Rectal smooth muscle tissue (tissue), 1 donor: ENCODE measurements at regions not wholly inside any gene's neighbourhood (a gene's known extent, or its start where the extent isn't known, plus 50 kb on each side); places are given as distances from the start of the nearest gene placed in this dataset.

ENCODE experiments used
- H3K27ac ChIP-seq: one replicate; pipeline ENCODE4 v1.7.0; 2013; ENCODE audit warnings: low read depth, low read length, inconsistent platforms
- H3K27me3 ChIP-seq: one replicate; pipeline ENCODE4 v1.7.0; 2013; ENCODE audit warnings: low read length; ENCODE audit not compliant: control insufficient read depth, insufficient read depth
- H3K36me3 ChIP-seq: one replicate; pipeline ENCODE4 v1.7.0; 2013; ENCODE audit warnings: low read length; ENCODE audit not compliant: control insufficient read depth, insufficient read depth
- H3K4me1 ChIP-seq: one replicate; pipeline ENCODE4 v1.7.0; 2013; ENCODE audit warnings: low read length; ENCODE audit not compliant: control insufficient read depth, insufficient read depth
- H3K4me3 ChIP-seq: one replicate; pipeline ENCODE4 v1.7.0; 2013; ENCODE audit warnings: low read length
- H3K9ac ChIP-seq: one replicate; pipeline ENCODE4 v1.7.0; 2013; ENCODE audit warnings: low read length

DNA sequence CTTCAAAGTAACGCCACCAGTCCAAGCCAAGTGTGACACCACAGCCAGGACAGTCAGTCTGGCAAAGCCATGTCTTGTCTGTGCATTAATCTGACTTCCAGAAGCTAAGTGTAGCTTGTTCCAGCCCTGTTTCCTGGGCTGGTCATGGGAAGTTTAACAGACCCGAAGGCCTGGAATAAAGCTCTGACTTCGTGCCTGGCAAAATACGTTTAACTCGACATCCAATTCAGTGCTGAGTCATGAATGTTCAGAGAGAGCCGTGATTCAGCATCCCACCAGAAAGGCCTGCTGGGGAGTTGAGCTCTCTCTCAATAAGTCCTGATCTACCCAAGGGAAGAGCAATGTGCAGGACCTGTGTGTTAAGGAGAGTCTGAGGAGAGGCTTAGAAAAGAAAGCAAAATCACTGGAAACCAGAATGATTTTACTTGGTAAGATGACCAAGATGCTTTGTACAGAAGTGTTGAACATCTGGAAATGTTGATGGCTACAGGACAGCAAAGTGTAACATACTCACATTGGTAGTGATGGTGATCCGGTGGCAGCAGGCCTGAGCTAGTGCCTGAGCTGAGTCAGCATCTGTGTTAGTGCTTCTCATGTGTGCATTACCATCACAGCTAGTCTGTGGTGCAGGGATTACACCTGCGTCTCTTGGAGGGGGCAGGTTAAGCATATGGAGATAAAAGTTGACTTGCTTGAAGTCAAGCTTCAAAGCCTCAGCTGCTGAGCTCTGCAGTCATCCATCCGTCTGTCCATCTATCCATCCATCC, 743.7 kb upstream of the HS6ST1 start:
- no peak overlapping the region for H3K27ac ChIP-seq

DNA sequence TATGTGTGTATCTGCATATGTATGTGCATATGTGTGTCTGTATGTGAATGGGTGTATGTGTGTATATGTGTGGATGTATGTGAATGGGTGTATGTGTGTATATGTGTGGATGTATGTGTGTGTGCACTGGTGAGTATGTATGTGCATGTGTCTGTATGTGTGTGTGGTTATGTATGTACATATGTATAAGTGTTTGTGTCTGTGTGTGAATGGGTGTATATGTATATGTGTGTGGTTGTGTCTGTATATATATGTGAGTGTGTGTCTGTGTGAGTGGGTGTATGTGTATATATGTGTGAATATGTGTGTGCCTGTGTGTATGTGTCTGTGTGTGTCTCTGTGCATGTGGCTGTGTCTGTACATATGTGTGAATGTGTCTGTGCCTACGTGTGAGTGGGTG, 748.4 kb upstream of the HS6ST1 start:
- H3K27ac ChIP-seq = no peak overlapping the region
- no peak overlapping the region for H3K4me3 ChIP-seq
- no peak overlapping the region for H3K9ac ChIP-seq
- no peaks in the 10 kb centered on the region for H3K36me3 ChIP-seq
- no peaks in the 10 kb centered on the region for H3K27me3 ChIP-seq
- H3K4me1 ChIP-seq = no peaks in the 10 kb centered on the region

More for the DNA sequence above, 743.7 kb upstream of the HS6ST1 start:
- no peaks in the 10 kb centered on the region for H3K36me3 ChIP-seq
- H3K27me3 ChIP-seq = no peaks in the 10 kb centered on the region
- no peaks in the 10 kb centered on the region for H3K4me1 ChIP-seq
- H3K4me3 ChIP-seq = no peak overlapping the region
- no peak overlapping the region for H3K9ac ChIP-seq

DNA sequence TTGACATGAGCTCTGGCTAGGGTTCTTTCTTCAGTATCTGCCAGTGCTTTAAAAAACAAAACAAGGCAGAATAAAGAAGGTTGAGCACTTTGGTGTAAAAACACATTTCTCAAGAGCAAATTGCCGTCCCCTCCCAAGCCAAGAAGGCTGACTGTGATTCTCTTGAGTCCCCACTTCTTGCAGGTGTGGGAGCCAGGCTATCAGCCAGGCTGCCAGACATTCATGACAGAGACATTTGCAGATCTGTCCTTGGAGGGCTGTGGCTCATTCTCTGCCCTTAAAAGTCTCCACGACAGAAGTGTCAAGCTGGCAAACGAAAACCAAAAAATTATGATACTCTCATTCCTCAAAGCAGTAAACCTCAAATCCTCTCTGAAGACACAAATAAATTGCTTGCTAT, 749.3 kb upstream of the HS6ST1 start:
- no peaks in the 10 kb centered on the region for H3K36me3 ChIP-seq
- H3K4me3 ChIP-seq = no peak overlapping the region
- H3K4me1 ChIP-seq = no peaks in the 10 kb centered on the region
- H3K27ac ChIP-seq = no peak overlapping the region
- no peak overlapping the region for H3K9ac ChIP-seq
- H3K27me3 ChIP-seq = no peaks in the 10 kb centered on the region

DNA sequence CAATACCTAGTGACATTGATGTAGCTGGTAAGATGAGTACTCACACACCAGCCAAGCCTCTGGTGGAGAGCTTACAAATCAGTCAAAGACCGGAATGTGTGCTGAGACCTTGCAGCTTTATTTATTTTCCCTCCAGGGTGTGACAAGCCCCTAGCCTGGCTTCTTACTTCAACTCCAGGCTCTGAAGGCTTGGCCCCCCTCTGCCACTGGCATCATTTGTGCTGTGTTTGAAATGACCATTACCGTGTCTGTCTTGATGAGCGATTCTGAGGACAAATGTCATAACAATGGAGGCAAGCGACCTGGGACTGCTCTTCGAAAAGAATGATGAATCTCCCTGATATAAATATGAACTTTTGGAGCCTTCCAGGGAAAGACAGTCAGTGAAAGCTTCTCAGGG, 749.9 kb upstream of the HS6ST1 start:
- Histone ChIP-seq H3K4me1 (no peaks in the 10 kb centered on the region), H3K9ac (no peak overlapping the region), H3K36me3 (no peaks in the 10 kb centered on the region), H3K27me3 (no peaks in the 10 kb centered on the region), H3K4me3 (no peak overlapping the region), H3K27ac (no peak overlapping the region)

DNA sequence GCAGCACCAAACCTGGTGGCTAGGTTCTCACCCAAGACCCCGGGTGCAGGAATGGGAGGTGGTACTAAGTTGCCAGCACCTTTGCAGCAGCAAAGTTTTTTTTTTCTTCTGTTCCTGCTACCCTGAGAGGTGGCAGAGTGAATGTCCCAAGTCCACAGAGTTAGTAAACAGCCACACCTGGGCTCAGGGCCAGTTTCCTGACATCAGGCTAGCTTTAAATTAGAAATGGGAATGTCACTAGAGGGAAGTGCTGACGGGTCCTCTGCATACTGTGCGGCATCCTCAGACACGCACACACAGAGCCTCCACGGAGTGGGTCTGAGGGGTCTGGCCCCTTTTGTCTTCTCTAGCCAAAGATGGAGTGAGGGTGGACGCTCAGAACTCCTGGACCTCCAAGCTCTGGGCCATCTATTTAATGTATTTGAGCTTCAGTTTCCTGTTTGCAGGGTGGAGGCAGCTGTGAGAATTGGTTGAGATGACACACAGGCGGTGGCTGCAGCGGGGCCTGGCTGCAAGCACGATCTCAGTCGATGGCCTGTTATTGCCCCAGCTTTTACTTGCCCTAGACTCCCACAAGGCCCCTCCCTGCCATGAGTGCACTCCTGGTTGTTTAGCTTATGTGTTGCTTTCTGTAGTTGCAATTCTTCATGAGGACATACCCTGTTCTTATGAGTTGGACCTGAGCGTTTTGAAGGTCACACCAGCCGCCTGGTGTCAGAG, 751.4 kb upstream of the HS6ST1 start:
- Histone ChIP-seq H3K36me3 (no peaks in the 10 kb centered on the region), H3K27ac (no peak overlapping the region), H3K9ac (no peak overlapping the region), H3K4me1 (no peaks in the 10 kb centered on the region), H3K27me3 (no peaks in the 10 kb centered on the region), H3K4me3 (no peak overlapping the region)

DNA sequence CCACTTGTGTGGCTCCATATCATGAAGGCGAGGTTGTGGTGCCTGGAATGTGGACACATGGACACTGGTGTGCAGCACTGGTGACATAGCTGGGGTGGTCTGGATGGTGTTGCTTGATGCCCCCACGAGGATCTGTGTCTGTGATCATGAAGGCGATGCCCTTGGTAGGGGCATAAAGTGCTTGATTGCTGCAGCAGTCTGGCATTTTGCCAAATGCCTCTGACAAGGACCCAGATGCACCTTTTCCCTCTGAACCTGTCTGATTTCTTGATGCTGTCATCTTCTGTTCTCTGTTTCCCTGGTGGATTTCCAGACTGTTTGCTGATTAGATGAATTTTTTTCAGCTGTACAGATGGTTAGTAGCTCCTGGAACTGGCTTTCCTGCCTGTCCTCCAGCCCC, 752.0 kb upstream of the HS6ST1 start:
- H3K27me3 ChIP-seq = no peaks in the 10 kb centered on the region
- H3K36me3 ChIP-seq = no peaks in the 10 kb centered on the region
- no peak overlapping the region for H3K4me3 ChIP-seq
- no peak overlapping the region for H3K9ac ChIP-seq
- H3K4me1 ChIP-seq = no peaks in the 10 kb centered on the region
- H3K27ac ChIP-seq = no peak overlapping the region

DNA sequence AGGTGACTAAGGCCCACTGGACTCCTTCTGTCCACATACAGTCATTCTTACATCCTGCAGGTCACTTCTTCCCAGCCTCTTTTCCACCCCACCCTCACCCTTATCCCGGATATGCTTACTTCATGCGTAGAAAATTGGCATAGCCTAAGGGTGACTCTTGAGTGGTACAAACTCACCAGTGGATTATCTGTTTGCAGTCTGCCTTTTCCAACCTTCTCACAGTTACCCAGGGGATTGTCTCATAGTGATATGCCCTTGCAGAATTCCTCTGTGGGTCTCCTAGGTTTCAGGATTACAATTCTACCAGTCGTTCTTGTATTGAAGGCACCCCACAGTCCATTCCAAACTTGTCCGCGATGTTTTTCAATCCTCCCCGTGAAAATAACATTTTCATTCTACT, 752.9 kb upstream of the HS6ST1 start:
- H3K4me1 ChIP-seq = no peaks in the 10 kb centered on the region
- H3K9ac ChIP-seq = no peak overlapping the region
- H3K4me3 ChIP-seq = no peak overlapping the region
- no peaks in the 10 kb centered on the region for H3K27me3 ChIP-seq
- no peak overlapping the region for H3K27ac ChIP-seq
- H3K36me3 ChIP-seq = no peaks in the 10 kb centered on the region

DNA sequence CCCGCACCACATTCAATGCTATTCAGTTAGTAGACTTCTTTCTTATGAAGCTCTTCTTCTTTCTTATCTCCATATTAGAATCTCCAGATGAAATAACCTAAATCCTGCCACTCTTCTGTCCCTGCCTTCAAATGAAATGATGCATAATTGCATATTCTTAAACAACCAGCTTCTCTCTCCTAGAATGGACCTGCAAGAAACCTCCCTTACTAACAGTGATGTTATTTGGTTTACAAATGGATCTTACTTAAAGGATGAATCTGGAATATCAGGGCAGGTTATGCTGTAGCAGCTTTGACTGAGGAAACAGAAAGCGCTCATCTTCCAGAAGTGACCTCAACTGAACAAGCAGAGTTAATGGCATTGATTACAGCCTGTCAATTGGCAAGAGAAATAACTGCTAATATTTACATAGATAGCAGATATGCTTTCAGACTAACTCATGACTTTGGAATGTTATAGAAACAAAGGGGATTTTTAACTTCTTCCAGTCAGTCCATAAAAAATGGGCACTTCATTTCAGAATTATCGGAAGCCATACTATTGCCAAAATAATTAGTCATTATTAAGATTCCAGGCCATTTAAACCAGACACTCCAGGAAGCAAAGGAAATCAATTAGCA, 755.7 kb upstream of the HS6ST1 start:
- no peaks in the 10 kb centered on the region for H3K36me3 ChIP-seq
- no peaks in the 10 kb centered on the region for H3K4me1 ChIP-seq
- H3K27ac ChIP-seq = no peak overlapping the region
- no peaks in the 10 kb centered on the region for H3K27me3 ChIP-seq
- H3K9ac ChIP-seq = no peak overlapping the region
- no peak overlapping the region for H3K4me3 ChIP-seq

DNA sequence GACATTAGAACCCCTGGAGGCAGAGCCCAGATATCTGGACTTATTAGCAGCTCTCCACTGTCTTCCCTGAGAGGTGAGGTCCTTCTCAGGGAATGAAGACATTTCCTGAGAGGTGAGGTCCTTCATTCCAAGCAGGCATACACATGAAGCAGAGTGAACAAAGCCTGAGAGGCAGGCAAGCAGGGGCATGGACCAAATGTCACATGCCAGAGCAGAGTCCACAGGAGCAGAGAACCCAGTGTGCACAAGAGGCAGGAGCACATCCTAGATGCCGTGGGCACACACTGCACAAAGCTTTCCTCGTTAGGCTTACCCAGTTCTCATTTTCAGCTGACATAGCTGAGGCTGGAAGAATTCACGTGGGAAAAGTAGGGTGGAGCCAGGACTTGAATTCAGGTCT, 759.9 kb upstream of the HS6ST1 start:
- Histone ChIP-seq H3K27me3 (no peaks in the 10 kb centered on the region), H3K4me1 (no peaks in the 10 kb centered on the region), H3K4me3 (no peak overlapping the region), H3K36me3 (no peaks in the 10 kb centered on the region), H3K27ac (no peak overlapping the region), H3K9ac (no peak overlapping the region)

DNA sequence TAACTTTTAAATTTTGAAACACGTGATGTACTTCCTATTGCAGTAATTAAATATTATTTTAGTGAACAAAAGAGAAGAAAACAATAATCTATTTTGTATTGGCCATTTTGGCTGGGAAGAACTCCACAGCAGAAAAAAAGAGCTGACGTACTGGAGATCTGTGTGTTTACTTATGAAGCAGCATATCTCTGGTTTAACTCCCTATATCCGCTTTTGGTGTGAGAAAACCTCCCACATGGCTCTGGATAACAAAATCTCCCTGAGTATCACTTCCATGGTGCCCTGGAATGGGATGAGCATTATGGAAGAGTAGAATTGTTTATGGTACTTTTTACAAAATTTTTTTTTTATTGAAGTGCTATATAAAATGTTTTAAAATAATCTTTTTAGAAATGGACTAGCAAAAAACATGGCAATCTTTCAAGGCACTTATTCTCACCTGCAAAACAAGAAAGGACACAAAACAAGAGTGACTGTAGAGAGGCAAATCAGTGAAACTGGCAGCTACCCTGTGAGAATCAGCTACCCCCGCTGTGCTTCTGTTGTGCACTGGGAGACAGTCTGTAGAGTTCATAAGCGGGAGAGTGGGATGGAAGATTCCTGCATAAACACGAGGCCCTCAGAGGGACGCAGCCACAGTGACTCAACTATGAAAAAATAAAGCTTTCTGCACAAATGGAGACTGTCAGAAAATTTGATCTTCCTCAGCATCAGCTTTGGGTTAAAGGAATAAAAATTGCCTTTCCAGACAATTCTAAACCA, 762.2 kb upstream of the HS6ST1 start:
- H3K27ac ChIP-seq = no peak overlapping the region
- no peak overlapping the region for H3K9ac ChIP-seq
- H3K4me1 ChIP-seq = no peaks in the 10 kb centered on the region
- no peak overlapping the region for H3K4me3 ChIP-seq
- no peaks in the 10 kb centered on the region for H3K36me3 ChIP-seq
- no peaks in the 10 kb centered on the region for H3K27me3 ChIP-seq

DNA sequence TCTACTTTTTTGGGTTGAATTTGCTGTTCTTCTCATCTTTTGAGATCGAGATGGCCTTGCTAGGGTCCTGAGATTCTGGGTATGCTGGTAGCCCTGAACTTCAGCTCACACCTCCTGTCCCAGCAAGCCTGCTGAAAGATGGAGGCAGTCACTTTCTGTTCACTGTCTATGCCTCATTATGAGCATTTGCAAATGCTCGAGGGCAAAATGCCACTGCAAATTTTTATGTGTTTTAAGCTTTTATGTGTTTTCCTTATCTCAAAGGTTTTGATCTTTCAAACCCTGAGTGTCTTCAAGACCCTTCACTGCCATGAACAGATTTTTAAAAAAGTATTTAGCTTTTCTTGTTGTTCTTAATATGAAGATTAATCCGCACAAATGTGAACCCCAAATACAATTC, 766.7 kb upstream of the HS6ST1 start:
- Histone ChIP-seq H3K36me3 (no peaks in the 10 kb centered on the region), H3K27me3 (no peaks in the 10 kb centered on the region), H3K4me3 (no peak overlapping the region), H3K4me1 (no peaks in the 10 kb centered on the region), H3K9ac (no peak overlapping the region), H3K27ac (no peak overlapping the region)

DNA sequence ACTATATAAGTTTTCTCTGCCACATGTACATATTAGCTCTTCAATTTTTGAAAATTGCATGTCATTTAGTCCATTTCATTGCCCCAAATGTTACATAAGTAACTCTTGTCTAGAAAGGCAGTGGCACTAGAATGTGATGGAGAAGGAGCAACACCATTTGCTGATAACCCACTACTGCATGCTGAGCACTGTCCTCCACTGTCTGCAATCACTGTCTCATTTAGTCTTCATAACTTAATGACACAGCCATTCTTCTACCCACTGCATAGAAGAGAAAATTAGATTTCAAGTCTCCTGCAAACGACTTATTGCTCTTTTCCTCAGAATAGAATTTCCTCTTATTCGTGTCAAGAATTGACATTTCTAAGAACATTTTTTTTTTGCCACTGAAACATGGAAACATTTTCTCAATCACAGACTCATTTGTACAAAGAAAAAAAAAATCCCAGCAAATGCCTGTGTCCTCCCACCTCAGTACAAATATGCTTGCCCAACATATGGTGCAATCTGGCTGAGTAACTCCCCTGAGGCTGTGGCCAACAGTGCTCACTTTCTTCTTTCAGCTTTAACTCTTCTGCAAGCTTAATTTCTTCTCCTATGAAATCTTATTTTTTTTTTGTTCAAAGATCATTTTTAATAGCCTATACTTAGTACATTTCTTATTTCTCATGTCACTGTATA, 768.6 kb upstream of the HS6ST1 start:
- H3K36me3 ChIP-seq = no peaks in the 10 kb centered on the region
- no peaks in the 10 kb centered on the region for H3K4me1 ChIP-seq
- no peak overlapping the region for H3K4me3 ChIP-seq
- no peak overlapping the region for H3K27ac ChIP-seq
- no peaks in the 10 kb centered on the region for H3K27me3 ChIP-seq
- H3K9ac ChIP-seq = no peak overlapping the region
